Panc1 (cell line): ENCODE measurements at regions not wholly inside any gene's neighbourhood (a gene's known extent, or its start where the extent isn't known, plus 50 kb on each side); places are given as distances from the start of the nearest gene placed in this dataset.

ENCODE experiments used
- ATAC-seq: fragments of 200-7000 bp; cut with Tn5 transposase; 2 replicates; pipeline ENCODE4 v1.9.1; 2020; ENCODE audit warnings: mild to moderate bottlenecking, moderate library complexity
- BruUV-seq: library from RNA; stranded (reverse); fragments of 400-500 nt; replicated peaks from 2 replicates; lab custom pipeline; 2021; lab: Mats Ljungman, UMichigan
- CTCF ChIA-PET: fragments of 300-600 bp; sonication (Branson Sonifier 250); formaldehyde crosslinking; loops from one replicate; lab custom pipeline; 2022; ENCODE audit warnings: antibody characterized with exemption; lab: Charles Lee
- POLR2A ChIA-PET: fragments of 300-600 bp; sonication (Branson Sonifier 250); formaldehyde crosslinking; loops from one replicate; lab custom pipeline; 2022; ENCODE audit warnings: antibody characterized with exemption; lab: Charles Lee
- DNase-seq: peaks from one replicate; pipeline ENCODE4 v3.0.0-alpha.2; 2010; ENCODE audit warnings: low read depth, low spot score
- H3K27ac ChIP-seq: 2 replicates; pipeline ENCODE4 v1.5.1; 2011; ENCODE audit warnings: mild to moderate bottlenecking, low read length, inconsistent platforms
- H3K27me3 ChIP-seq: fragments of 200-500 bp; sonication (Bioruptor generic); 2 replicates; pipeline ENCODE4 v1.6.0; 2014; ENCODE audit warnings: low read length, inconsistent platforms; ENCODE audit not compliant: control insufficient read depth, insufficient read depth
- H3K36me3 ChIP-seq: fragments of 200-500 bp; sonication (Bioruptor generic); 2 replicates; pipeline ENCODE4 v1.5.1; 2014; ENCODE audit warnings: inconsistent platforms, mild to moderate bottlenecking, low read length, moderate library complexity; ENCODE audit not compliant: control insufficient read depth, insufficient read depth
- H3K4me1 ChIP-seq: 2 replicates; pipeline ENCODE4 v1.5.1; 2011; ENCODE audit warnings: inconsistent platforms, mild to moderate bottlenecking, low read length, moderate library complexity; ENCODE audit not compliant: control insufficient read depth, insufficient read depth
- H3K4me3 ChIP-seq, 2 experiments: 2 replicates each; pipeline ENCODE4 v1.5.1; 2011 to 2012; ENCODE audit warnings: low read depth in 2 of 2, low read length in 2 of 2, mild to moderate bottlenecking in 2 of 2, inconsistent platforms in 1 of 2, moderate library complexity in 1 of 2
- H3K9me3 ChIP-seq: fragments of 200-500 bp; sonication (Bioruptor generic); 2 replicates; pipeline ENCODE4 v1.5.1; 2014; ENCODE audit warnings: low read depth, mild to moderate bottlenecking, inconsistent platforms, low read length, moderate library complexity; ENCODE audit not compliant: control insufficient read depth, insufficient read depth
- POLR2AphosphoS5 ChIP-seq: IDR thresholded peaks from 2 replicates; pipeline ENCODE4 v1.6.1; 2012; ENCODE audit warnings: mild to moderate bottlenecking, low read depth, low read length, moderate library complexity
- SIN3A ChIP-seq: IDR thresholded peaks from 2 replicates; pipeline ENCODE4 v1.6.1; 2012; ENCODE audit warnings: low read depth, mild to moderate bottlenecking, low read length, moderate library complexity, borderline replicate concordance; ENCODE audit not compliant: insufficient read depth
- TCF7L2 ChIP-seq: IDR thresholded peaks from 2 replicates; pipeline ENCODE4 v1.6.1; 2011; ENCODE audit warnings: mild to moderate bottlenecking, low read depth, low read length, inconsistent platforms
- in situ Hi-C: cut with HindIII; loops from 2 replicates; pipeline ENCODE4 v1.10.0; 2016; ENCODE audit warnings: low sequenced_read_pairs, low pct_unique_long_range_greater_than_20kb
- intact Hi-C: fragments of 100-400 bp; cut with micrococcal nuclease; formaldehyde crosslinking; loops from one replicate; pipeline ENCODE4 v1.10.0; 2022; ENCODE audit not compliant: unreplicated experiment
- TF ChIP-seq, protein P1 (sequence below): fragments of 450-650 bp; IDR thresholded peaks from 2 replicates; pipeline ENCODE4 v1.5.1; 2017; ENCODE audit warnings: mild to moderate bottlenecking
- TF ChIP-seq, protein P2 (sequence below), 2 experiments: IDR thresholded peaks; 2 replicates each; pipeline ENCODE4 v1.6.1; 2011 to 2012; ENCODE audit warnings: low read depth in 2 of 2, control low read depth in 1 of 2, low read length in 1 of 2, mild to moderate bottlenecking in 1 of 2, moderate library complexity in 1 of 2; ENCODE audit not compliant: insufficient read depth in 1 of 2

DNA sequence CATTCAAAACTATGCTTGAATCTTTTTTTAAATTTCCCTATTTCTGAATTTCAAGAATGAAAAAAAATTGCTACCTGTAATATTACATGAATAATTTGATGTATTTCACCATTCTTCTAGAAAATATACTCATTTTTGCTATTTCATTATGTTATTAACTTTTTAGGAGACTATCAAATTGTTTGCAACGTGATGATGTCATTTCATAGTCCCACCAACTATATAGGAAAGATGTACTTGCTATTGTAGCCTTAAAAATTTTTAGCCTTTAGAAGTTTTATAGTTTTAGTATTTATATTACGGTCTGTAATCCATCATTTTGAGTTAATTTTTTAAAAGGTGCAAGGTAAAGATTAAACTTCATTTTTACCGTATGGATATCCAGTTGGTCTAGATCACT, 81.4 kb upstream of the AHI1 start:
- intact Hi-C loops, result no loop called here
- no peaks in the 10 kb centered on the region for H3K4me1 ChIP-seq
- DNase-seq (no peak), ATAC-seq (no peak)
- no peak overlapping the region for H3K4me3 ChIP-seq
- in situ Hi-C loops, result no loop called here
- no peak overlapping the region for H3K27ac ChIP-seq
- ChIA-PET CTCF (no interaction called here), POLR2A (no interaction called here)
- TF ChIP-seq TCF7L2 (no peak), SIN3A (no peak), POLR2AphosphoS5 (no peak)
- TF ChIP-seq, protein P1, sequence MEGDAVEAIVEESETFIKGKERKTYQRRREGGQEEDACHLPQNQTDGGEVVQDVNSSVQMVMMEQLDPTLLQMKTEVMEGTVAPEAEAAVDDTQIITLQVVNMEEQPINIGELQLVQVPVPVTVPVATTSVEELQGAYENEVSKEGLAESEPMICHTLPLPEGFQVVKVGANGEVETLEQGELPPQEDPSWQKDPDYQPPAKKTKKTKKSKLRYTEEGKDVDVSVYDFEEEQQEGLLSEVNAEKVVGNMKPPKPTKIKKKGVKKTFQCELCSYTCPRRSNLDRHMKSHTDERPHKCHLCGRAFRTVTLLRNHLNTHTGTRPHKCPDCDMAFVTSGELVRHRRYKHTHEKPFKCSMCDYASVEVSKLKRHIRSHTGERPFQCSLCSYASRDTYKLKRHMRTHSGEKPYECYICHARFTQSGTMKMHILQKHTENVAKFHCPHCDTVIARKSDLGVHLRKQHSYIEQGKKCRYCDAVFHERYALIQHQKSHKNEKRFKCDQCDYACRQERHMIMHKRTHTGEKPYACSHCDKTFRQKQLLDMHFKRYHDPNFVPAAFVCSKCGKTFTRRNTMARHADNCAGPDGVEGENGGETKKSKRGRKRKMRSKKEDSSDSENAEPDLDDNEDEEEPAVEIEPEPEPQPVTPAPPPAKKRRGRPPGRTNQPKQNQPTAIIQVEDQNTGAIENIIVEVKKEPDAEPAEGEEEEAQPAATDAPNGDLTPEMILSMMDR, result no peak
- TF ChIP-seq, protein P2, sequence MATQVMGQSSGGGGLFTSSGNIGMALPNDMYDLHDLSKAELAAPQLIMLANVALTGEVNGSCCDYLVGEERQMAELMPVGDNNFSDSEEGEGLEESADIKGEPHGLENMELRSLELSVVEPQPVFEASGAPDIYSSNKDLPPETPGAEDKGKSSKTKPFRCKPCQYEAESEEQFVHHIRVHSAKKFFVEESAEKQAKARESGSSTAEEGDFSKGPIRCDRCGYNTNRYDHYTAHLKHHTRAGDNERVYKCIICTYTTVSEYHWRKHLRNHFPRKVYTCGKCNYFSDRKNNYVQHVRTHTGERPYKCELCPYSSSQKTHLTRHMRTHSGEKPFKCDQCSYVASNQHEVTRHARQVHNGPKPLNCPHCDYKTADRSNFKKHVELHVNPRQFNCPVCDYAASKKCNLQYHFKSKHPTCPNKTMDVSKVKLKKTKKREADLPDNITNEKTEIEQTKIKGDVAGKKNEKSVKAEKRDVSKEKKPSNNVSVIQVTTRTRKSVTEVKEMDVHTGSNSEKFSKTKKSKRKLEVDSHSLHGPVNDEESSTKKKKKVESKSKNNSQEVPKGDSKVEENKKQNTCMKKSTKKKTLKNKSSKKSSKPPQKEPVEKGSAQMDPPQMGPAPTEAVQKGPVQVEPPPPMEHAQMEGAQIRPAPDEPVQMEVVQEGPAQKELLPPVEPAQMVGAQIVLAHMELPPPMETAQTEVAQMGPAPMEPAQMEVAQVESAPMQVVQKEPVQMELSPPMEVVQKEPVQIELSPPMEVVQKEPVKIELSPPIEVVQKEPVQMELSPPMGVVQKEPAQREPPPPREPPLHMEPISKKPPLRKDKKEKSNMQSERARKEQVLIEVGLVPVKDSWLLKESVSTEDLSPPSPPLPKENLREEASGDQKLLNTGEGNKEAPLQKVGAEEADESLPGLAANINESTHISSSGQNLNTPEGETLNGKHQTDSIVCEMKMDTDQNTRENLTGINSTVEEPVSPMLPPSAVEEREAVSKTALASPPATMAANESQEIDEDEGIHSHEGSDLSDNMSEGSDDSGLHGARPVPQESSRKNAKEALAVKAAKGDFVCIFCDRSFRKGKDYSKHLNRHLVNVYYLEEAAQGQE (IDR thresholded peaks at IDR 0.05; ENCODE audit: insufficient read depth in 1 of 2, low read depth in 2 of 2, low read length in 1 of 2), result no peak
- no peaks in the 10 kb centered on the region for H3K36me3 ChIP-seq
- no peaks in the 10 kb centered on the region for H3K9me3 ChIP-seq
- BruUV-seq, result no TSS peak
- H3K27me3 ChIP-seq, result no peaks in the 10 kb centered on the region

DNA sequence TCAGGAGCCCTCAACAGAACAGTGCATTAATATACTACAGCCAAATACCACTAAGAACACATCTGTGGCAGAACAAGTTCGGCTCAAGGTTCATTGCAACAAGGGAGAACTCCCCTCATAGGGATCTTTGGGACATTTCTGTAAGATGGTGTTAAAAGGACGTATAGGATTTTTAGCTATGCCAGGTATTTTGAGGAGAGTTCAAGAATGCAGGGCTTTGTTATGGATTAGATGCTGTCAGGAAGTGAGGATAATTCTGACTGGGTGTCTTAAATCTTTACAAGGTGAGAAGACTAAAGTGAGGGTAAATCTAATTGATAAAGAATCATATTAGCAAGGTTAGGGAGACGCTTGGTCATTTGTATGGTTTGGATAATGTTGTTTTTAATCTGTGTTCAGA, 83.7 kb upstream of the AHI1 start:
- intact Hi-C loops (no loop called here), in situ Hi-C loops (no loop called here)
- CTCF ChIA-PET, result no interaction called here
- no TSS peak for BruUV-seq
- POLR2A ChIA-PET, result no interaction called here
- H3K27ac ChIP-seq, result no peak overlapping the region
- DNase-seq, result no peak
- no peaks in the 10 kb centered on the region for H3K36me3 ChIP-seq
- ATAC-seq, result no peak
- H3K9me3 ChIP-seq, result no peaks in the 10 kb centered on the region
- no peaks in the 10 kb centered on the region for H3K4me1 ChIP-seq
- H3K27me3 ChIP-seq, result no peaks in the 10 kb centered on the region
- no peak overlapping the region for H3K4me3 ChIP-seq
- TF ChIP-seq SIN3A (no peak), TCF7L2 (no peak), POLR2AphosphoS5 (no peak)
- TF ChIP-seq, protein P1, result no peak
- TF ChIP-seq, protein P2 (IDR thresholded peaks at IDR 0.05; ENCODE audit: insufficient read depth in 1 of 2, low read depth in 2 of 2, low read length in 1 of 2), result no peak
